ENCODE measurements at regions not wholly inside any gene's neighbourhood (a gene's known extent, or its start where the extent isn't known, plus 50 kb on each side); places are given as distances from the start of the nearest gene placed in this dataset.

DNA sequence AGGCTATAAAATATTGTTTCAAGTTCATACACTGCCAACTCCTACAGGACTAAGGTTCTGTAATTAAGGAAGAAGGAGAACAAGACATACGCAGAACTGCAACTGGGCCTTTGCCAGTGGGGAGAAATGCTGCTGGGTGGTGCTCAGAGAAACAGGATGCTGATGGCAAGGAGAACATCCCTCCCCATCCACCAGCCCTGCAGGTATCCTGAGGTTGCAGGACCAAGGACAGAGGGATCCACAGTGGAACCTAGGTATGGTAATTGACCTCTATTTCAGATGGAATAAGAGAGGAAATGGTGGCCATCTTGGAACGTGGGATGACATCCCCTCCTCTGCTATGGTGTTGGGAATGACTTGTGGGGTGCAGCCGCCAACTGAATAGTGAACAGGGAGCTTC lies 206.3 kb upstream of the S1PR3 start:
- H3K4me1 Mint-ChIP-seq: peaks cover 34% of the 10 kb centered on the region
- DNase-seq (ENCODE audit: low spot score in 2 of 2, unreplicated experiment in 2 of 2): no peak
- TF ChIP-seq, protein P1, sequence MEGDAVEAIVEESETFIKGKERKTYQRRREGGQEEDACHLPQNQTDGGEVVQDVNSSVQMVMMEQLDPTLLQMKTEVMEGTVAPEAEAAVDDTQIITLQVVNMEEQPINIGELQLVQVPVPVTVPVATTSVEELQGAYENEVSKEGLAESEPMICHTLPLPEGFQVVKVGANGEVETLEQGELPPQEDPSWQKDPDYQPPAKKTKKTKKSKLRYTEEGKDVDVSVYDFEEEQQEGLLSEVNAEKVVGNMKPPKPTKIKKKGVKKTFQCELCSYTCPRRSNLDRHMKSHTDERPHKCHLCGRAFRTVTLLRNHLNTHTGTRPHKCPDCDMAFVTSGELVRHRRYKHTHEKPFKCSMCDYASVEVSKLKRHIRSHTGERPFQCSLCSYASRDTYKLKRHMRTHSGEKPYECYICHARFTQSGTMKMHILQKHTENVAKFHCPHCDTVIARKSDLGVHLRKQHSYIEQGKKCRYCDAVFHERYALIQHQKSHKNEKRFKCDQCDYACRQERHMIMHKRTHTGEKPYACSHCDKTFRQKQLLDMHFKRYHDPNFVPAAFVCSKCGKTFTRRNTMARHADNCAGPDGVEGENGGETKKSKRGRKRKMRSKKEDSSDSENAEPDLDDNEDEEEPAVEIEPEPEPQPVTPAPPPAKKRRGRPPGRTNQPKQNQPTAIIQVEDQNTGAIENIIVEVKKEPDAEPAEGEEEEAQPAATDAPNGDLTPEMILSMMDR (IDR thresholded peaks at IDR 0.05; ENCODE audit: unreplicated experiment): no peak

DNA sequence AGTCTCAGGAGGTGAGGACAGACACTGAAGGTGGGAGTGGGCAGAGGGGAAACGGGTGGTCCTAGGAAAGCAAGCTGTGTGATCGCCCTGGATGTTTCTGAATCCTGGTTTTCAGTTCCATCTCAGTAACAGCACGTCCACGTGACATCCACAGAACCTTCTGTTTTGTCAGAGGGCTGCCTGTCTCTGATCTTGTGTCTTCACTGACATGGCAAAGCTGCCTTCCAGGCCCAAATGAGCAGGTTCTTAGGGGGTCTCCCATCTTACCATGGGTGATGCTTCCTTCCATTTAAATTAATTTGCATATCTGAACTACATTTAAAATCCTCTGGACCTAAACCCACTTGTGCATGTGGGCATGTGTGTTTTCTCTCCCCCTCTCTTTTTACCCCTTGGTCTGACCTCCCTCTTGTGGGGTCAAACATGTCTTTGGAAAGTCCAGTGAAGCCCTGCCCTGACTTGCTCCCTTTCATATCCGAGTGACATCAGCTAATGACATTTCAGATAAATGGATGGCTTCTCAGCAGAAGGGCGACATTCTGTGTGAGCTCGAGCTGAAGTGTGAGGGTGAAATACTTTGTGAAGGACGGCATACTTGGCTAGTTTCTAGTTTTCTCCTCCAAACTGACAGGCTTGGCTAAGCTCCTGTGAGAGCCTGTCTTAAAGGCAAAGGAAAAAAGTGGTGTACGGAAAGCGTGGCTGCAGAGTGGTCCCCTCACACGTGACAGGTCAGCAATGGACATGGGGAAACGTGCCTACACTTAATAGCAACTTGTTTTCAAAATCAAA lies 204.8 kb upstream of the S1PR3 start:
- Mint-ChIP-seq H3K27ac (no peak overlapping the region), H3K36me3 (no peaks in the 10 kb centered on the region), H3K4me3 (no peak overlapping the region), H3K27me3 (ENCODE audit: low read depth) (no peaks in the 10 kb centered on the region), H3K4me1 (peaks cover 34% of the 10 kb centered on the region), H3K9me3 (no peaks in the 10 kb centered on the region)
- DNase-seq (ENCODE audit: low spot score in 2 of 2, unreplicated experiment in 2 of 2): no peak
- TF ChIP-seq, protein P1 (IDR thresholded peaks at IDR 0.05; ENCODE audit: unreplicated experiment): no peak

More for the DNA sequence above, 206.3 kb upstream of the S1PR3 start:
- Mint-ChIP-seq H3K36me3 (no peaks in the 10 kb centered on the region), H3K9me3 (no peaks in the 10 kb centered on the region), H3K27ac (no peak overlapping the region), H3K4me3 (no peak overlapping the region), H3K27me3 (ENCODE audit: low read depth) (no peaks in the 10 kb centered on the region)

DNA sequence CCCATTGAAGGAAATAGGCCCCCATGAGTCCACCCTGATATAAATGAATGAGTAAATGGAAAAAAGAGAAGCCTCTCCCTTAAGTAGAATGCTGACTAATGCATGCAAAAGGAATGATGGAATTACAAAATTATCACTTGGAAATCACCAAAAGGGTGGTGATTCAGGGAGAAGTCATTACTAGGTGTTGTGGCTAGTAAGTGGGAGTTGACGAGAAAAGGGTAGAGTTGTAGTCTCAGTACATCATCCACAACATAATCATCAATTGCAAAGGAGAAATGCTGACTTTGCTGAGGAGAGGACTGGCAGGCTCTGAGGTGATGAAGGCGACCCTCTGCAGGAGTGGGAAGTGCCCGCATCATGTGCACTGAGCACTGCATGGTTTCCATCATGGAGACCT lies 201.5 kb upstream of the S1PR3 start:
- Mint-ChIP-seq H3K27ac (no peak overlapping the region), H3K9me3 (no peaks in the 10 kb centered on the region), H3K27me3 (ENCODE audit: low read depth) (no peaks in the 10 kb centered on the region), H3K4me1 (peaks cover 13% of the 10 kb centered on the region), H3K36me3 (no peaks in the 10 kb centered on the region), H3K4me3 (no peak overlapping the region)
- DNase-seq (ENCODE audit: low spot score in 2 of 2, unreplicated experiment in 2 of 2): no peak
- TF ChIP-seq, protein P1 (IDR thresholded peaks at IDR 0.05; ENCODE audit: unreplicated experiment): no peak

DNA sequence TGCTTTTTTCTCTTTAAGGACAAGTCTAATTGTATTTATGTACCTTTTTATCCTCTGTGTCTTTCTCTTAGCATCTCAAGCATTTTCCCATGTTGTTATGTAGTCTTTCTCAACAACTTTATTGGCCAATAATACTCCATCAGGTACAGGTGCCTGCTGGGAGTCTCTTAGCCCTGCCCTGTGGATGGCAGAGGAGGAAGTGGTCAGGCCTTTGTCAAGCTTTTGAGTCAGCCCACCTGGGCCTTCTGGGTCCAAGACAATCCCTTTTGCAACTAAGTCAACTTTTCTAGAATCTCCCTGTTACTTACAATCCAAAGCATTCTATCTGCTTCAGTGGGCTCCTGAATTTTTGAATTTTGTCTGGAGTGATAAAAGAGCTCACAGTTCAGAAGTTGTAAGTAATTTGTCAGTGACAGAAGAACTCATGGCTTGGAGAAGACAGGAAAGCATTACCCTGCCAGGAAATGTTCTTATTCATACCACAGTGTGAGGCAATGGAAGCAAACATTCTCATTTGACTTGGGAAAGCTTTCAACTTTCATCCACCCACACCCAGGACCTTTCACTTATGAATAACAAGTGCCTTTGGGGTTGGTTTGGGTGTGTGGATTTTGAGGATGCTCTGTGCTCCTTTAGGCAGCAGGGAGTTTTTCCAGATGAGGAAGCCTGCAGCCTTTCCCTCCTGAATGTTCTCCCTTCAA lies 200.0 kb upstream of the S1PR3 start:
- peaks cover 11% of the 10 kb centered on the region for H3K9me3 Mint-ChIP-seq
- no peak overlapping the region for H3K4me3 Mint-ChIP-seq
- H3K36me3 Mint-ChIP-seq: peaks cover 3% of the 10 kb centered on the region
- no peaks in the 10 kb centered on the region for H3K27me3 Mint-ChIP-seq (ENCODE audit: low read depth)
- H3K4me1 Mint-ChIP-seq: peaks cover 13% of the 10 kb centered on the region
- H3K27ac Mint-ChIP-seq: no peak overlapping the region
- TF ChIP-seq, protein P1 (IDR thresholded peaks at IDR 0.05; ENCODE audit: unreplicated experiment): no peak
- no peak for DNase-seq (ENCODE audit: low spot score in 2 of 2, unreplicated experiment in 2 of 2)

DNA sequence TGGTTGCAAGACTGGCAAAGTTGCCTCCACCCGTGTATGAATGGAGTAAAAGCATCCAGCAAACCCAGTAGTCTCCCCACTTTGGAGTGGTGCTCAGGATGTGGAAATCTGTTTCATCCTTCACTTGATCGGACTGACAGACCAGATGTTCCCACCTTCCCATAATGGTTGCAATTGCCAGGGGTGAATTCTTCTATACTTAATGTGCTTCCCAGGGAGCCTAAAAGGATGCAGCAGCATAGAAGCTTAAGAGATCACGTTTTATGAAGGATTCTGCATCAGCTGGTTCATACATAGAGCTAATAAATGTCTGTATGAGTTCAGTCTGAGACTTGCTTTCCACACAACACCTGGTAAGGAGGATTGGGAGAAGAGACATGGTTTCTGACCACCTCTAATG lies 198.8 kb upstream of the S1PR3 start:
- DNase-seq (ENCODE audit: low spot score in 2 of 2, unreplicated experiment in 2 of 2): no peak
- peaks cover 19% of the 10 kb centered on the region for H3K9me3 Mint-ChIP-seq
- peaks cover 5% of the 10 kb centered on the region for H3K36me3 Mint-ChIP-seq
- TF ChIP-seq, protein P1 (IDR thresholded peaks at IDR 0.05; ENCODE audit: unreplicated experiment): no peak
- H3K27ac Mint-ChIP-seq: no peak overlapping the region
- peaks cover 5% of the 10 kb centered on the region for H3K4me1 Mint-ChIP-seq
- H3K27me3 Mint-ChIP-seq (ENCODE audit: low read depth): no peaks in the 10 kb centered on the region
- no peak overlapping the region for H3K4me3 Mint-ChIP-seq
